Astrocyte of the spinal cord (primary cell): ENCODE measurements at regions not wholly inside any gene's neighbourhood (a gene's known extent, or its start where the extent isn't known, plus 50 kb on each side); places are given as distances from the start of the nearest gene placed in this dataset.

ENCODE experiments used
- DNase-seq: peaks from one replicate; pipeline ENCODE4 v3.0.0; 2011; ENCODE audit warnings: low read depth, low spot score
- H3K4me3 ChIP-seq: 2 replicates; pipeline ENCODE4 v1.5.1; 2011; ENCODE audit warnings: low read depth, mild to moderate bottlenecking, low read length, moderate library complexity
- in situ Hi-C: cut with HindIII; loops from 2 replicates; pipeline ENCODE4 v1.10.0; 2017; ENCODE audit warnings: low sequenced_read_pairs
- TF ChIP-seq, protein P1 (sequence below): IDR thresholded peaks from 2 replicates; pipeline ENCODE4 v1.5.1; 2012; ENCODE audit warnings: low read depth, mild to moderate bottlenecking, low read length, inconsistent platforms

DNA sequence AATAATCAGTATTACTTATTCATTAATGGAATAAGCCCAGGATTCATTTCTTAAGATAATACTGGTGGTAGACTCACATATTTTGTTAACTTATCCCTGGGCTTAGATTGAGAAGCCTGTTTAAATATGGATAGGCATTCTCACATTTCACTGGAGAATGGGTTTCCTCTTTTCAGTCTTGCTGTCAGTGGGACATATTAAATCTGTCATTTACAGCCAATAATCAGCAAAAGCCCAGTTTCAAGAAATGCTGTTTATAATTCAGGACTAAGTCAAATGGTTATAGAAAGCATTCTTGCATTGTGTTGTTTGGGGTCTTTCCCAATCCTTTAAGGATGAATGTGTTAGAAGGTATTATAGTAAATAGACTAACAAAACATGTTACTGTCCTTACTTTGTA, 143.7 kb upstream of the NAALADL2 start:
- no peak overlapping the region for H3K4me3 ChIP-seq
- no peak for DNase-seq
- in situ Hi-C loops, result no loop called here
- TF ChIP-seq, protein P1, sequence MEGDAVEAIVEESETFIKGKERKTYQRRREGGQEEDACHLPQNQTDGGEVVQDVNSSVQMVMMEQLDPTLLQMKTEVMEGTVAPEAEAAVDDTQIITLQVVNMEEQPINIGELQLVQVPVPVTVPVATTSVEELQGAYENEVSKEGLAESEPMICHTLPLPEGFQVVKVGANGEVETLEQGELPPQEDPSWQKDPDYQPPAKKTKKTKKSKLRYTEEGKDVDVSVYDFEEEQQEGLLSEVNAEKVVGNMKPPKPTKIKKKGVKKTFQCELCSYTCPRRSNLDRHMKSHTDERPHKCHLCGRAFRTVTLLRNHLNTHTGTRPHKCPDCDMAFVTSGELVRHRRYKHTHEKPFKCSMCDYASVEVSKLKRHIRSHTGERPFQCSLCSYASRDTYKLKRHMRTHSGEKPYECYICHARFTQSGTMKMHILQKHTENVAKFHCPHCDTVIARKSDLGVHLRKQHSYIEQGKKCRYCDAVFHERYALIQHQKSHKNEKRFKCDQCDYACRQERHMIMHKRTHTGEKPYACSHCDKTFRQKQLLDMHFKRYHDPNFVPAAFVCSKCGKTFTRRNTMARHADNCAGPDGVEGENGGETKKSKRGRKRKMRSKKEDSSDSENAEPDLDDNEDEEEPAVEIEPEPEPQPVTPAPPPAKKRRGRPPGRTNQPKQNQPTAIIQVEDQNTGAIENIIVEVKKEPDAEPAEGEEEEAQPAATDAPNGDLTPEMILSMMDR, result no peak

DNA sequence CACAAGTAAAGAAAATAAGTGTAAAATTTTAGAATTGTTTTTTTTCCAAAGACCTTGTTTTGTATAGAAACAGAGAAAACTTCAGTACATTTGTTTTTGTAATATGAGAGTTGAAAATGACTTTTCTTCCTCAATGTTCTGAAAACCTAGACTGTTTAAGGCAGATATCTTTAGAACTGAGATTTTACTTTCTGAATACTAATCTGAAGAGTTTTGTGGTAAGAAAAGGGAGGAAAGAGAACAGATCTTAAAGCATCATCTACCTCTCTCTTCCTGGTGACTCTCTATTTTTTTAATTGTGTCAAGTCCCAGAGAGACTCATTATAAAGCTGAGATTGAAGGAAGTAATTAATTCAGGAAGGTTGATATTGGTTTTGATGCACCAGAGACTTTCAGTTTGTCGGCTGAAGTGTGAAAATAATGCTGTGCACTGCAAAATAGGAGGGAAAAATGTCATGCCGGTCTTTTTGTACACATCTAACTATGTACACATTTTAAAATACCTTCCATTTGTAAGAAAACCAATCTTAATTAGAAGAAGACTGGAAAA, 142.1 kb upstream of the NAALADL2 start:
- TF ChIP-seq, protein P1, result no peak
- no peak overlapping the region for H3K4me3 ChIP-seq
- in situ Hi-C loops, result no loop called here
- no peak for DNase-seq

DNA sequence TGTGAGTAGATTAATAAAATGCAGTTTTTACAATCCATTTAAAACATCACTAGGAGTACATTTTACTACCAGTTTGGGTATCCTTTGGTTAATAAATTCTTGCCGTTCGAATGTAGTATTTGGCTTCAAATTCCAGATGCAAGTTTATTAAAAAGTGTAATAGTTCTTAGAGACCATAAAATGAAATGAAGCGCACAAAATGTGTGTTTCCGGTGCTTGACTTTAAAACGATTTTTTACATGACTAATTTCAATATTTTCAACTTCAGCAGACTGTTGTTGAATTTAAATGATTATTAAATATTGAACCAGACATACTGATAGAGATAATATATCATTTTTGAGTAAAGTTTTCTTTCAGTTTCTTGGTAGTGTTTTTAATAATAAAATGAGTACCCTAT, 138.4 kb upstream of the NAALADL2 start:
- in situ Hi-C loops, result no loop called here
- TF ChIP-seq, protein P1, result no peak
- no peak for DNase-seq
- H3K4me3 ChIP-seq, result no peak overlapping the region

DNA sequence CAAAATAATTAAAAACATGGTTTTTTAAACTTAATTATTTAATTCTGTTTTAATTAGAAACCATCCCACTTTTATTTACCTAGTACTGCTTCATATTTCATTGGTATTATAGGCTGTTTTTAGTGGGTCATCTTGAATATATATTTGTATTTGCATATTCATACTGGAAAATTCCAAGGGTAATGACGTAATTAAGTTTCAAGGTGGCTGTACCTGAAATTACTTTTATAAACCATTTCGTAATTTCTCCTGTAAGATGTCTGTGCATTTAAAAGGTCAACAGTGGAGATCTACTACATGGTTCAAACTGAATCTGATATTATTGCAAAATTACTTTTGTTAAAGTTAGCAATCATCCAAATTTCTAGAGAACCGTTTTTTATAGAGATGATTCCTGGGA, 133.8 kb upstream of the NAALADL2 start:
- TF ChIP-seq, protein P1, result no peak
- no peak overlapping the region for H3K4me3 ChIP-seq
- DNase-seq, result no peak
- in situ Hi-C loops, result no loop called here

DNA sequence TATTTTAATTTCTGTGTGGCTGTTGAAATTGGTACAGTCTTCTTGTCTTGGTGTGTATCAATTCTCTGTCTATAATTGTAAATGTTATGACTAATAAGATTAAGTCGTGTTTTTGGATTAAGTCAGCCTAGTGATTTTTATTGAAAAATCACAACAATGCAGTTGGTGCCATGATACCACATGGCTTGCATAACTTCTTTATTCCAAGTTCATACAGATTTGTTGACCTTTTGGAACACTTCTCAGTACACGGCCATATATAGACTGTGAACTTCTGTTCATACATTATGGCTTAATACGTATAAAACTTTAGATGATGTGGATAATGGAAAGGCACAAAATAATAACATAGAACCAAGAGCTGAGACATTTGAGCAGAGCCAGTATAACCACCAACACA, 121.2 kb upstream of the NAALADL2 start:
- in situ Hi-C loops, result no loop called here
- no peak overlapping the region for H3K4me3 ChIP-seq
- DNase-seq, result no peak
- TF ChIP-seq, protein P1, result no peak

DNA sequence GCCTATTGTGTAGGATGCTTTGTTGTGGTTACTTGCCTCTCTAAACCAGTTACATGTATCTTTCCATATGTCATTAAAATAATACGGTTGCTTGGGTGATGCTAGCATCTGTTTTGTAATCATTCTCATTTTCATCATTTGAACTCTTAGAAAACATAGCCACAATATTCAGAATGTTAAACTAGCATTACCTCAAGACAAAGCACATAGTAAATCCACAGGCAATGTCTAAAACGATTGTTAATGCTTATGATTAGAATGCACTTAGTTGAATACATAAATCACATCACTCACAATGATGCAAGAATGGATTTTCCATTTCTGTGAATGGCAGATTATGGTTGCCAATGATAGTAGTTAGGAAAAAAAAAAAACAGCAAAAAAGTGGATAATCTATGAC, 110.0 kb upstream of the NAALADL2 start:
- TF ChIP-seq, protein P1, result no peak
- DNase-seq, result no peak
- in situ Hi-C loops, result no loop called here
- no peak overlapping the region for H3K4me3 ChIP-seq
